ENCODE measurements at regions not wholly inside any gene's neighbourhood (a gene's known extent, or its start where the extent isn't known, plus 50 kb on each side); places are given as distances from the start of the nearest gene placed in this dataset.

DNA sequence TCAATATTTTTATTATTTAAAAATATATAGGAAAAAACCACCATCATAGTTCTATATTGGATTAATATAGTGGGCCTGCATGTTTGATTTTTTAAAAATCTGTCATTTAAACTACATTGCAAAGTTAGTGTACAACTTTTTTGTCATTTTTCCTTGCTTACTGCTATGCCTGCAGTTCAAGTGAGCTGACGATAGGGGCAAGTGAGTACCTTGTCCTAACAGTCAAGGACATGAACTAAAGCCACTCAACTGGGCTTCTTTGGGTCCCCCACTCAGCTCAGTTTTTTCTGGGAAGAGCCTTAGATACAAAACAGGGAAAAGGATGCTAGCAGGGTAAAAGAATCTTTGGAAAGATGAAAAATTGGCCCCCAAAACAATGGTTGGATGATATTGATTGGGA lies 269.9 kb downstream of the MAN2A1 start:
- peaks cover 0 to under 1% (median 0%) of the 10 kb centered on the region in 5 donors for H3K36me3 Mint-ChIP-seq
- intact Hi-C loops (cut with micrococcal nuclease): loop anchor here in 1 of 2 donors (2.0 kb wide), 1 partner anchor 17 kb away; no protein-coding TSS in a partner anchor
- H3K4me3 ChIP-seq (ENCODE audit: low read length): no peak overlapping the region
- peak overlapping the region in 2 of 9 donors; percentile 13 to 32 for H3K27ac Mint-ChIP-seq
- peaks cover 7 to 35% (median 28%) of the 10 kb centered on the region in 7 donors for H3K4me1 Mint-ChIP-seq
- ATAC-seq (no peak), DNase-seq (no peak)
- no peaks in the 10 kb centered on the region for H3K27me3 ChIP-seq (ENCODE audit: control insufficient read depth in 2 of 2, insufficient read depth in 2 of 2, low read length in 2 of 2)
- CTCF ChIA-PET: no interaction called here
- H3K36me3 ChIP-seq (ENCODE audit: control insufficient read depth in 2 of 3, insufficient read depth in 3 of 3, low read length in 3 of 3): no peaks in the 10 kb centered on the region
- peaks cover 0 to 18% of the 10 kb centered on the region in 2 donors for H3K4me1 ChIP-seq (ENCODE audit: control insufficient read depth in 2 of 2, insufficient read depth in 2 of 2, low read length in 2 of 2)
- peaks cover 0 to 5% (median 0%) of the 10 kb centered on the region in 11 donors for H3K9me3 Mint-ChIP-seq
- H3K4me3 Mint-ChIP-seq: no peak overlapping the region
- POLR2A ChIA-PET: no interaction called here
- H3K27me3 Mint-ChIP-seq: no peaks in the 10 kb centered on the region
- no peak overlapping the region for H3K27ac ChIP-seq (ENCODE audit: low read depth, low read length)
- H3K9me3 ChIP-seq (ENCODE audit: control insufficient read depth in 2 of 3, low read length in 3 of 3): no peaks in the 10 kb centered on the region

- Histone ChIP-seq H3K27ac (ENCODE audit: low read depth, low read length) (no peak overlapping the region), H3K4me1 (ENCODE audit: control insufficient read depth in 2 of 2, insufficient read depth in 2 of 2, low read length in 2 of 2) (peaks cover 0 to 18% of the 10 kb centered on the region in 2 donors), H3K9me3 (ENCODE audit: control insufficient read depth in 2 of 3, low read length in 3 of 3) (no peaks in the 10 kb centered on the region), H3K27me3 (ENCODE audit: control insufficient read depth in 2 of 2, insufficient read depth in 2 of 2, low read length in 2 of 2) (no peaks in the 10 kb centered on the region), H3K4me3 (ENCODE audit: low read length) (no peak overlapping the region), H3K36me3 (ENCODE audit: control insufficient read depth in 2 of 3, insufficient read depth in 3 of 3, low read length in 3 of 3) (no peaks in the 10 kb centered on the region)
- ChIA-PET POLR2A (interaction anchor here (0.6 to 1.0 kb wide), 3 partner anchors 17 to 40 kb away, joined by 3 to 4 read pairs (median 3); no protein-coding TSS in a partner anchor), CTCF (no interaction called here)
- H3K27me3 Mint-ChIP-seq: no peaks in the 10 kb centered on the region
- DNase-seq (no peak), ATAC-seq (peak; percentile 57)
- intact Hi-C loops (cut with micrococcal nuclease): no loop called here
- H3K9me3 Mint-ChIP-seq: peaks cover 0 to 5% (median 0%) of the 10 kb centered on the region in 11 donors
- H3K36me3 Mint-ChIP-seq: peaks cover 0 to 2% (median 0%) of the 10 kb centered on the region in 5 donors
- no peak overlapping the region for H3K27ac Mint-ChIP-seq
- no peak overlapping the region for H3K4me3 Mint-ChIP-seq
- H3K4me1 Mint-ChIP-seq: peaks cover 9 to 35% (median 28%) of the 10 kb centered on the region in 7 donors
Observed at GRCh38 chr5:109961751-109962150, 272.0 kb downstream of the MAN2A1 start.

DNA sequence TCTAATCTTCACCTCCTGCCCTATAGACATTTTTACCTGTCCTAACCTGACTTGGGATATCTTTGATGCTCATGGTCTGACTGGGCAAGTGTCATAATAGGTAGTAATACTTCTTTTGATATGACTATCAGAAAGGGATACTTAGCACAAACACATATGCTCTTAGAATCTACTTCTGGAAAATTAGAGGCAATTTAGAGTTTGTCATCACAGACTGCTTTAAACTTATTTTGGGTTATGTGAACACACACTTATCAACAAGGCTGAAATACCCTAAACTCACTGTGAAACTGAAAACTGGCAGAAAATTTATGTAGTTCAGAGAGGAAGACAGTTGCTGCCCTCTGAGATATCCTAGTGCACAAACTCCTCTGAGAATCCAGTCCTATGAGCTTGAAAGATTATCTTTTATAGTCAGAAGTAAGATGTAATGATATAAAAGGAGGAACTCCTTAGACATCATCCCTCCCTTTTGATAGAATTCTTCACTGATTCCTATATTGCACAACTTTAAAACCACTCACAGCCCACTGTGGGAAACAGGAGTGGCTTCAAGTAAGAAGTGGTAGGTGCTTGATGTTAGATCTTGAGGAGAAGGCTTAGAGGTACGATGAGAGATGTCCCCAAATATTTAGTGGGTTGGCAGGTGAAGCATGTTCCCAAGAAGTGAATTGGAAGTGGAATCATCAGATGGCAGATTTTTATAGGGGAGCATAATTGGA lies 273.3 kb downstream of the MAN2A1 start:
- Histone ChIP-seq H3K4me1 (ENCODE audit: control insufficient read depth in 2 of 2, insufficient read depth in 2 of 2, low read length in 2 of 2) (peaks cover 0 to 18% of the 10 kb centered on the region in 2 donors), H3K27me3 (ENCODE audit: control insufficient read depth in 2 of 2, insufficient read depth in 2 of 2, low read length in 2 of 2) (no peaks in the 10 kb centered on the region), H3K27ac (ENCODE audit: low read depth, low read length) (no peak overlapping the region), H3K9me3 (ENCODE audit: control insufficient read depth in 2 of 3, low read length in 3 of 3) (no peaks in the 10 kb centered on the region), H3K4me3 (ENCODE audit: low read length) (no peak overlapping the region), H3K36me3 (ENCODE audit: control insufficient read depth in 2 of 3, insufficient read depth in 3 of 3, low read length in 3 of 3) (no peaks in the 10 kb centered on the region)
- intact Hi-C loops (cut with micrococcal nuclease): no loop called here
- peaks cover 0 to 3% (median 0%) of the 10 kb centered on the region in 5 donors for H3K36me3 Mint-ChIP-seq
- H3K9me3 Mint-ChIP-seq: peaks cover 0 to 8% (median 0%) of the 10 kb centered on the region in 11 donors
- ChIA-PET POLR2A (interaction anchor here (0.6 kb wide), 1 partner anchor 87 kb away, joined by 3 read pairs; no protein-coding TSS in a partner anchor), CTCF (no interaction called here)
- peaks cover 9 to 33% (median 28%) of the 10 kb centered on the region in 7 donors for H3K4me1 Mint-ChIP-seq
- H3K27me3 Mint-ChIP-seq: no peaks in the 10 kb centered on the region
- H3K4me3 Mint-ChIP-seq: no peak overlapping the region
- peak overlapping the region in 3 of 9 donors; percentile 12 to 25 (median 16) for H3K27ac Mint-ChIP-seq
- ATAC-seq: no peak
- no peak for DNase-seq

- no peak for ATAC-seq
- Histone ChIP-seq H3K27me3 (ENCODE audit: control insufficient read depth in 2 of 2, insufficient read depth in 2 of 2, low read length in 2 of 2) (no peaks in the 10 kb centered on the region), H3K4me1 (ENCODE audit: control insufficient read depth in 2 of 2, insufficient read depth in 2 of 2, low read length in 2 of 2) (peaks cover 0 to 9% of the 10 kb centered on the region in 2 donors), H3K27ac (ENCODE audit: low read depth, low read length) (no peak overlapping the region), H3K4me3 (ENCODE audit: low read length) (no peak overlapping the region), H3K36me3 (ENCODE audit: control insufficient read depth in 2 of 3, insufficient read depth in 3 of 3, low read length in 3 of 3) (no peaks in the 10 kb centered on the region), H3K9me3 (ENCODE audit: control insufficient read depth in 2 of 3, low read length in 3 of 3) (no peaks in the 10 kb centered on the region)
- ChIA-PET CTCF (no interaction called here), POLR2A (no interaction called here)
- intact Hi-C loops (cut with micrococcal nuclease): no loop called here
- H3K9me3 Mint-ChIP-seq: peaks cover 0 to 8% (median 0%) of the 10 kb centered on the region in 11 donors
- no peaks in the 10 kb centered on the region for H3K27me3 Mint-ChIP-seq
- peaks cover 0 to 3% (median 0%) of the 10 kb centered on the region in 5 donors for H3K36me3 Mint-ChIP-seq
- no peak overlapping the region for H3K4me3 Mint-ChIP-seq
- H3K27ac Mint-ChIP-seq: no peak overlapping the region
- H3K4me1 Mint-ChIP-seq: peaks cover 9 to 22% (median 17%) of the 10 kb centered on the region in 7 donors
- DNase-seq: no peak
Observed at GRCh38 chr5:109964136-109964535, 274.4 kb downstream of the MAN2A1 start.

GRCh38 chr5:109965634-109966033 lies 275.9 kb downstream of the MAN2A1 start:
- Histone ChIP-seq H3K27ac (ENCODE audit: low read depth, low read length) (no peak overlapping the region), H3K4me3 (ENCODE audit: low read length) (no peak overlapping the region), H3K9me3 (ENCODE audit: control insufficient read depth in 2 of 3, low read length in 3 of 3) (no peaks in the 10 kb centered on the region), H3K36me3 (ENCODE audit: control insufficient read depth in 2 of 3, insufficient read depth in 3 of 3, low read length in 3 of 3) (no peaks in the 10 kb centered on the region), H3K27me3 (ENCODE audit: control insufficient read depth in 2 of 2, insufficient read depth in 2 of 2, low read length in 2 of 2) (no peaks in the 10 kb centered on the region), H3K4me1 (ENCODE audit: control insufficient read depth in 2 of 2, insufficient read depth in 2 of 2, low read length in 2 of 2) (peaks cover 0 to 8% of the 10 kb centered on the region in 2 donors)
- intact Hi-C loops (cut with micrococcal nuclease): no loop called here
- Mint-ChIP-seq H3K9me3 (peaks cover 0 to 7% (median 0%) of the 10 kb centered on the region in 11 donors), H3K4me1 (peaks cover 6 to 25% (median 15%) of the 10 kb centered on the region in 7 donors), H3K27ac (no peak overlapping the region), H3K4me3 (no peak overlapping the region), H3K36me3 (peaks cover 0 to 3% (median 0%) of the 10 kb centered on the region in 5 donors), H3K27me3 (no peaks in the 10 kb centered on the region)
- ChIA-PET CTCF (no interaction called here), POLR2A (interaction anchor here (0.6 kb wide), 1 partner anchor 38 kb away, joined by 4 read pairs; no protein-coding TSS in a partner anchor)
- ATAC-seq: no peak
- no peak for DNase-seq

DNA sequence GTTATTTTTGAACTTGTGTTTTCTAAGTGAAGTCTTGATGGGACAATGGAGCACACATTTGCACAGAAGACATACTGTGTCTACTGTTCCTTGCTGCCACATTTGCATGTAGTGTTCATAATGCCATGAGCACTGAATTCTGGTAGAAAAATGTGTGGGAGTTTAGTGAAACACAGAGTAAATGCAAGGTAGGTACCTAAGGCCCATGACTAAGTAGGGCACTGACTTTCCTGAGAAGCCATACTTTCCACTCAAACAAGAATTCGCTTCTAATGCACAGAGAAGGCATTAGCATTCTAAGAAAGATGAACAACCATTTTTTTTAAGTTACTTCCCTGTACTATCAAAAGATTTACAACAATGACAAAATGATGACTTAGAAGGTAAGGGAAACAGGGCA lies 282.2 kb downstream of the MAN2A1 start:
- Histone ChIP-seq H3K27me3 (ENCODE audit: control insufficient read depth in 2 of 2, insufficient read depth in 2 of 2, low read length in 2 of 2) (no peaks in the 10 kb centered on the region), H3K9me3 (ENCODE audit: control insufficient read depth in 2 of 3, low read length in 3 of 3) (no peaks in the 10 kb centered on the region), H3K4me3 (ENCODE audit: low read length) (no peak overlapping the region), H3K27ac (ENCODE audit: low read depth, low read length) (no peak overlapping the region), H3K4me1 (ENCODE audit: control insufficient read depth in 2 of 2, insufficient read depth in 2 of 2, low read length in 2 of 2) (no peaks in the 10 kb centered on the region), H3K36me3 (ENCODE audit: control insufficient read depth in 2 of 3, insufficient read depth in 3 of 3, low read length in 3 of 3) (no peaks in the 10 kb centered on the region)
- H3K4me1 Mint-ChIP-seq: peaks cover 2 to 26% (median 20%) of the 10 kb centered on the region in 7 donors
- intact Hi-C loops (cut with micrococcal nuclease): loop anchor here in 1 of 2 donors (10.0 kb wide), 1 partner anchor 47 kb away; no protein-coding TSS in a partner anchor
- no peak overlapping the region for H3K4me3 Mint-ChIP-seq
- DNase-seq (no peak), ATAC-seq (no peak)
- H3K9me3 Mint-ChIP-seq: peaks cover 0 to 7% (median 0%) of the 10 kb centered on the region in 11 donors
- peaks cover 0 to 1% (median 0%) of the 10 kb centered on the region in 5 donors for H3K36me3 Mint-ChIP-seq
- ChIA-PET CTCF (no interaction called here), POLR2A (interaction anchor here (0.7 kb wide), 1 partner anchor 228 kb away, joined by 3 read pairs; no protein-coding TSS in a partner anchor)
- no peaks in the 10 kb centered on the region for H3K27me3 Mint-ChIP-seq
- no peak overlapping the region for H3K27ac Mint-ChIP-seq
